ENCODE measurements at regions not wholly inside any gene's neighbourhood (a gene's known extent, or its start where the extent isn't known, plus 50 kb on each side); places are given as distances from the start of the nearest gene placed in this dataset.

DNA sequence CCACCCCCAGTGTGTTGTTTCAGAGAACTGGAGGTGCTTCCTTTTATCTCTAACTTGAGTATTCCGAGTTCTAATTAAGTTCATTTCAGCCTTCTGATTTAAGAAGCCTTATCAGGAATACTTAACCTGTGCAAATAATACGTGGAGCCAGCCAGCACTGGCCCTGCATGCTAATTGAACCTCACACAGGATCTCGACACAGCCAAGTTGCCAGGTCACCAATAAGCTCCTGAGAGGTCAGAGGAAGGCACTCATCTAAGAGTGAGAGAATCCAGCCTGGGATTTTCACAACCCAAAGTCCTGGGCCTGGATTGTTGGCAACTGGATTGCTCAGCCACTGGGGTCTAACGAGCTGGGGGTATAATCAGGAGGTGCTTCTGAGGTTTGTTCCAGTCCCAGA, 157.7 kb upstream of the LRFN2 start (continued):
- TF ChIP-seq SIX5 (IDR thresholded peaks at IDR 0.05; ENCODE audit: low read depth, low read length) (no peak), BCL11A (IDR thresholded peaks at IDR 0.05; ENCODE audit: low read depth in 2 of 2, low read length in 2 of 2) (no peak), ASH2L (IDR thresholded peaks at IDR 0.05; ENCODE audit: low read length) (no peak)
- TF ChIP-seq, protein P1, sequence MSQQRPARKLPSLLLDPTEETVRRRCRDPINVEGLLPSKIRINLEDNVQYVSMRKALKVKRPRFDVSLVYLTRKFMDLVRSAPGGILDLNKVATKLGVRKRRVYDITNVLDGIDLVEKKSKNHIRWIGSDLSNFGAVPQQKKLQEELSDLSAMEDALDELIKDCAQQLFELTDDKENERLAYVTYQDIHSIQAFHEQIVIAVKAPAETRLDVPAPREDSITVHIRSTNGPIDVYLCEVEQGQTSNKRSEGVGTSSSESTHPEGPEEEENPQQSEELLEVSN (IDR thresholded peaks at IDR 0.05) = no peak
